WI38 (cell line): ENCODE measurements at regions not wholly inside any gene's neighbourhood (a gene's known extent, or its start where the extent isn't known, plus 50 kb on each side); places are given as distances from the start of the nearest gene placed in this dataset.
"Not testable (repeated sequence)": the region's sequence is repeated elsewhere in the genome, so short reads cannot be mapped to it uniquely, and the experiment has no call there.

Source experiments
- H3K4me3 ChIP-seq: 2 replicates; pipeline ENCODE4 v1.5.1; 2011; ENCODE audit warnings: low read depth, mild to moderate bottlenecking, control low read depth, low read length
- TF ChIP-seq, protein P1 (sequence below): IDR thresholded peaks from 2 replicates; pipeline ENCODE4 v1.5.1; 2012; ENCODE audit warnings: low read depth, mild to moderate bottlenecking, control low read depth, low read length

DNA sequence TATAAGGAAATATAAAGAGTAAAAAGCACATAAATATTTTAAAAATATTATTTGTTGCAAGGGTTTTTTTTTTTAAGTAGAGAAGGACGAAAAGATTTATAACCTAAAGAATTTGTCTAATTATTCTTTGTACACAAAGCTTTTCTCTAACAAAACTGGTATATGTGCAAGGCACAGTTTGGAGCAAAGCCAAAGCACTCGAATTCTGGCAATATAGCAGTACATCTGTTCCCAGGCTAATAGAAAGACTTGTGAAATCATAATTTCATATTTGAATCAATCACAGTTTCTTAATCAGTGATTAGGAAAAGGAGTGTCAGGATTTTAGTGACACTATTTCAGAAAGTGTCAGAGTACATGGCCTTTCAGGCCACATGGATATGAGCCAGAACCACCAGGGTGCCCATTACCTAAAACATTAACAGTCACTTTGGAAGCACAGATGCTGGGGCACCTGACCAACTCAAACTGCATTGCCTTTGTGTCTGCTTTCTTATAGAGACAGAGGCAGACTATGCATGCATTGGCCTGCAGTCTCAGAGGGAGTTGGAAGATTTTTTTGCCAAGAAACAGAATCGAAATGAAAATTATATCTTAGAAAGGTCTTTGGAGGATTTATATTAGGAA lies 651.8 kb upstream of the SGO1 start:
- no peak overlapping the region for H3K4me3 ChIP-seq
- TF ChIP-seq, protein P1, sequence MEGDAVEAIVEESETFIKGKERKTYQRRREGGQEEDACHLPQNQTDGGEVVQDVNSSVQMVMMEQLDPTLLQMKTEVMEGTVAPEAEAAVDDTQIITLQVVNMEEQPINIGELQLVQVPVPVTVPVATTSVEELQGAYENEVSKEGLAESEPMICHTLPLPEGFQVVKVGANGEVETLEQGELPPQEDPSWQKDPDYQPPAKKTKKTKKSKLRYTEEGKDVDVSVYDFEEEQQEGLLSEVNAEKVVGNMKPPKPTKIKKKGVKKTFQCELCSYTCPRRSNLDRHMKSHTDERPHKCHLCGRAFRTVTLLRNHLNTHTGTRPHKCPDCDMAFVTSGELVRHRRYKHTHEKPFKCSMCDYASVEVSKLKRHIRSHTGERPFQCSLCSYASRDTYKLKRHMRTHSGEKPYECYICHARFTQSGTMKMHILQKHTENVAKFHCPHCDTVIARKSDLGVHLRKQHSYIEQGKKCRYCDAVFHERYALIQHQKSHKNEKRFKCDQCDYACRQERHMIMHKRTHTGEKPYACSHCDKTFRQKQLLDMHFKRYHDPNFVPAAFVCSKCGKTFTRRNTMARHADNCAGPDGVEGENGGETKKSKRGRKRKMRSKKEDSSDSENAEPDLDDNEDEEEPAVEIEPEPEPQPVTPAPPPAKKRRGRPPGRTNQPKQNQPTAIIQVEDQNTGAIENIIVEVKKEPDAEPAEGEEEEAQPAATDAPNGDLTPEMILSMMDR: no peak

GRCh38 chr3:20836801-20837200 lies 650.8 kb upstream of the SGO1 start:
- TF ChIP-seq, protein P1: no peak
- H3K4me3 ChIP-seq: no peak overlapping the region

DNA sequence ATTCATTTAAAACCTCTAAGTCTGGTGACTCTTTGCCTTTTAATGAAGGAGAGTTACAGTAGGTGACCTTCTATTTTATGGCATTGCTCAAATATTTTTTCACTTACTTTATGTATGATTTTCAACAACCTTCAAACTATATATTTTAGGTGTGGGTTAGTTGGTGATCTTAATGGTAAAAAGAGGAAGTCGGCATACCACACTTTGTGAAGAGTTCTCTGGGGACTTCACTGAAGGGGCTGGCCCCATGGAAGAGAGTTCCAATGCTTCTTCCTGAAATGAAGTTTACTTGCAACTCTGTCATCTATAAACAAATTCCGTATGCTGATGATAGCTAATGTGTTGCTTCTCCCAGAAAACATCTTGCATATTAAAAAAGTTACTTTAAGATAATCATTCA lies 647.0 kb upstream of the SGO1 start:
- H3K4me3 ChIP-seq: no peak overlapping the region
- TF ChIP-seq, protein P1: no peak

GRCh38 chr3:20822251-20822650 lies 636.2 kb upstream of the SGO1 start:
- TF ChIP-seq, protein P1: no peak
- no peak overlapping the region for H3K4me3 ChIP-seq

DNA sequence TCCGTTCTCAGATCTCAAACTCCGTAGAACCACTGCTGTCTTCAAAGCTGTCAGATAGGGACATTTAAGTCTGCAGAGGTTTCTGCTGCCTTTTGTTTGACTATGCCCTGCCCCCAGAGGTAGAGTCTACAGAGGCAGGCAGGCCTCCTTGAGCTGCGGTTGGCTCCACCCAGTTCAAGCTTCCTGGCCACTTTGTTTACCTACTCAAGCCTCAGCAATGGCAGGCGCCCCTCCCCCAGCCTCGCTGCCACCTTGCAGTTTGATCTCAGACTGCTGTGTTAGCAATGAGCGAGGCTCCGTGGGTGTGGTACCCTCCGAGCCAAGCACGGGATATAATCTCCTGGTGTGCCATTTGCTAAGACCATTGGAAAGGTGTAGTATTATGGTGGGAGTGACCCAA lies 634.9 kb upstream of the SGO1 start:
- H3K4me3 ChIP-seq: not testable (repeated sequence)

DNA sequence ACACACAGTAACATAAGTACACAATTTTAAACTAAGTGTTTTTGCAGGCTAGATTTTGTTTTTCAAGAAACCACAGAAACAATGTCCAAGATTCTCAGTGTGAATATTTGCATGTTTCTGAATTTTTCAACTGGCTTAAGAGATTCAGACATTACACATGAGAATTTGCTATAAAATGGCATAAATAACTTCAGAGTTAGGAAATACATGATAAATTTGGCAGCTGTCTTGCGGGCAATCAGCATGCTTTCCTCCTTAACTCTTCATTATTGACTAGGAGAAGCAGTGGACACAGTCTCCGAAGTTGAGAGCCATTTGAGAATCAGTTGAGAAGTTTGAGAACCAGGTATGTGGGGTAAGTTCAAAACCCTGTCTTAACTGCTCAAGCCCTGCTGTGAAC lies 625.6 kb upstream of the SGO1 start:
- TF ChIP-seq, protein P1: no peak
- H3K4me3 ChIP-seq: no peak overlapping the region

GRCh38 chr3:20811006-20811405 lies 625.0 kb upstream of the SGO1 start:
- no peak overlapping the region for H3K4me3 ChIP-seq
- TF ChIP-seq, protein P1: no peak

GRCh38 chr3:20810555-20810954 lies 624.5 kb upstream of the SGO1 start:
- TF ChIP-seq, protein P1: no peak
- no peak overlapping the region for H3K4me3 ChIP-seq
